Brain microvascular endothelial cell (primary cell): ENCODE measurements at regions not wholly inside any gene's neighbourhood (a gene's known extent, or its start where the extent isn't known, plus 50 kb on each side); places are given as distances from the start of the nearest gene placed in this dataset.

Source experiments
- DNase-seq: peaks from one replicate; pipeline ENCODE4 v3.0.0-alpha.2; 2020
- H3K27ac ChIP-seq: fragments of 250-450 bp; sonication (Bioruptor Pico); 2 replicates; pipeline ENCODE4 v1.5.1; 2020; ENCODE audit warnings: mild to moderate bottlenecking, moderate library complexity
- H3K27me3 ChIP-seq: fragments of 250-450 bp; sonication (Bioruptor Pico); replicated peaks from 2 replicates; pipeline ENCODE4 v1.5.1; 2020; ENCODE audit warnings: mild to moderate bottlenecking
- H3K36me3 ChIP-seq: fragments of 250-450 bp; sonication (Bioruptor Pico); replicated peaks from 2 replicates; pipeline ENCODE4 v1.5.1; 2020; ENCODE audit warnings: mild to moderate bottlenecking
- H3K4me3 ChIP-seq: 2 replicates; pipeline ENCODE4 v1.5.1; 2011; ENCODE audit warnings: low read depth, mild to moderate bottlenecking, control low read depth, low read length, moderate library complexity
- CTCF ChIP-seq: IDR thresholded peaks from 2 replicates; pipeline ENCODE4 v1.5.1; 2011; ENCODE audit warnings: low read depth, mild to moderate bottlenecking, moderate library complexity, low read length, control low read depth, inconsistent platforms; ENCODE audit errors: missing control alignments
- in situ Hi-C: cut with HindIII; loops from 2 replicates; pipeline ENCODE4 v1.10.0; 2017; ENCODE audit warnings: low sequenced_read_pairs, low pct_ligation_motif_present

DNA sequence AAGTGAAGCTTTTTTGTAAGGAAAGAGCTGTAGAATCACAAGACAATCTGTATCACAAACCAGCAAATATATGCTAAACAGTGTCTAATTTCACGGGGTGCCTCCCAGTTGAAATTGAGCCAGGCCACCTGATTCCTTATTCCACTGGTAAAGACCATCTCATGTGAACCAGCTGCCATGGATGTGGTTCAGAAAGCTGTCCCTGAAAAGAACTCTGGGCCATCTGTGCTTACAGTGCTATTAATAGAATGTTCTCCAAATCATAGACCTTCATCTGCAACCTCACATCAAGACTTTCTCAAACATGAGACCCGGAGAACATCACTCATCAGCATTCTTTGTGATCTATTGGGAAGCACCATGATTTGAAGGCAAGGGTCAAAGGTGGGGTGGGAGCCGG lies 89.7 kb downstream of the FBXO5 start:
- TF ChIP-seq CTCF, result no peak
- H3K4me3 ChIP-seq, result no peak overlapping the region

GRCh38 chr6:152896923-152897322 lies 85.9 kb downstream of the FBXO5 start:
- no peaks in the 10 kb centered on the region for H3K36me3 ChIP-seq
- DNase-seq, result no peak
- H3K4me3 ChIP-seq, result no peak overlapping the region
- no peak overlapping the region for H3K27ac ChIP-seq
- no peak for TF ChIP-seq CTCF
- no peaks in the 10 kb centered on the region for H3K27me3 ChIP-seq
- in situ Hi-C loops, result no loop called here

More for the DNA sequence above, 89.7 kb downstream of the FBXO5 start:
- DNase-seq, result no peak
- Histone ChIP-seq H3K36me3 (no peaks in the 10 kb centered on the region), H3K27ac (no peak overlapping the region), H3K27me3 (no peaks in the 10 kb centered on the region)
- in situ Hi-C loops, result no loop called here

- in situ Hi-C loops, result no loop called here
- Histone ChIP-seq H3K27me3 (no peaks in the 10 kb centered on the region), H3K27ac (no peak overlapping the region), H3K4me3 (no peak overlapping the region), H3K36me3 (no peaks in the 10 kb centered on the region)
- peak; percentile 94 for TF ChIP-seq CTCF
- peak; percentile 60 for DNase-seq
These were observed 84.9 kb downstream of the FBXO5 start for GRCh38 chr6:152897807-152898399.

- H3K36me3 ChIP-seq, result no peaks in the 10 kb centered on the region
- H3K27me3 ChIP-seq, result no peaks in the 10 kb centered on the region
- no peak for TF ChIP-seq CTCF
- DNase-seq, result no peak
- in situ Hi-C loops, result no loop called here
- no peak overlapping the region for H3K27ac ChIP-seq
- no peak overlapping the region for H3K4me3 ChIP-seq
These were observed 78.2 kb downstream of the FBXO5 start for GRCh38 chr6:152904678-152905077.

DNA sequence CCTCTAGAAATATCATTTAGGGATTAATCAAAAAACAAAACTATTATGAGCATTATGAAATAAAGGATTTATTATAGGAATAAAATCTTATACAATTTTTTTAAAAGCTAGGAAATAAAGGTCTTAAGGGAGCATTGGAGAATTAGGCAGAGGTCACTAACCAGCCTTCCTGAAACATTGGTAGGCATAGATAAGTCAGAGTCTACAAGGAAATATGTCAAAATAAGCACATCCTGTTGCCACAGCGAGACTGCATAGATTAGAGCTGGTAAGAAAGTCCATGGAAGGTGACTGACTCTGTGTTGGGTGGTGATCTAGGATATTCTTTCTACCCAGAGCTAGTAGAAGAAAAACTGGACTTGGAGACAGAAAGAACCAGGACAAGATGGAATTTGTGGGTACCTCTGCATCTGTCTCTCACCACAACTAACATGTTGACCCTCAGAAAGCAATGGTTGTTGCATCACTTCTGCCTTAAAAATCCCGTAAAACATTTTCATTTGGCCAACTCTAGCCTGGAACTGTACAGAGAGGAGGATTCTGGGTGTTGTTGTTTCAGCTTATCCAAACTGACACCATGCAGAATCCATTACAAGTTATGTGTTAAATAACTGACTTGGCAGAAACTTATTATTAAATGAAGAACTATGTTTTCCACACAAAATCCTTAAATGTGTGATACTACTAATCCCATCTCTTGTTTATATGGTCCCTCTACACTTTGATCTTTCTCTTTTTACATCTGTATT lies 77.1 kb downstream of the FBXO5 start:
- Histone ChIP-seq H3K36me3 (no peaks in the 10 kb centered on the region), H3K27ac (no peak overlapping the region), H3K4me3 (no peak overlapping the region), H3K27me3 (no peaks in the 10 kb centered on the region)
- no peak for DNase-seq
- in situ Hi-C loops, result no loop called here
- no peak for TF ChIP-seq CTCF
